NT2/D1 (cell line): ENCODE measurements at regions not wholly inside any gene's neighbourhood (a gene's known extent, or its start where the extent isn't known, plus 50 kb on each side); places are given as distances from the start of the nearest gene placed in this dataset.

Experiments
- SUZ12 ChIP-seq: IDR thresholded peaks from 2 replicates; pipeline ENCODE4 v1.6.1; 2011; ENCODE audit not compliant: insufficient read length, insufficient read depth; ENCODE audit errors: extremely low read depth
- YY1 ChIP-seq: IDR thresholded peaks from 2 replicates; pipeline ENCODE4 v1.6.1; 2011; ENCODE audit not compliant: insufficient read length, insufficient read depth
- ZNF274 ChIP-seq: IDR thresholded peaks from 2 replicates; pipeline ENCODE4 v1.6.1; 2011; ENCODE audit warnings: mild to moderate bottlenecking, low read depth, low read length

- TF ChIP-seq YY1 (no peak), ZNF274 (no peak), SUZ12 (no peak)
Measured at GRCh38 chr18:44510390-44510789, 170.3 kb upstream of the SETBP1 start.
